Mesothelial cell of epicardium (in vitro differentiated cells): ENCODE measurements at regions not wholly inside any gene's neighbourhood (a gene's known extent, or its start where the extent isn't known, plus 50 kb on each side); places are given as distances from the start of the nearest gene placed in this dataset.

ENCODE experiments used
- DNase-seq, 2 experiments: peaks; one replicate each; pipeline ENCODE4 v3.0.0; 2021; ENCODE audit warnings: low spot score in 2 of 2; ENCODE audit not compliant: unreplicated experiment in 2 of 2
- H3K27ac Mint-ChIP-seq: 2 replicates; pipeline ENCODE4 v1.8.0; 2021; ENCODE audit warnings: mixed read lengths
- H3K27me3 Mint-ChIP-seq: 2 replicates; pipeline ENCODE4 v1.8.0; 2021; ENCODE audit warnings: low read depth, mixed read lengths
- H3K36me3 Mint-ChIP-seq: 2 replicates; pipeline ENCODE4 v1.8.0; 2021; ENCODE audit warnings: mixed read lengths
- H3K4me1 Mint-ChIP-seq: 2 replicates; pipeline ENCODE4 v1.8.0; 2021; ENCODE audit warnings: mixed read lengths
- H3K4me3 Mint-ChIP-seq: 2 replicates; pipeline ENCODE4 v1.8.0; 2021; ENCODE audit warnings: mild to moderate bottlenecking, moderate library complexity, mixed read lengths
- H3K9me3 Mint-ChIP-seq: 2 replicates; pipeline ENCODE4 v1.8.0; 2021; ENCODE audit warnings: mixed read lengths
- CTCF ChIP-seq: fragments of 200-600 bp; sonication (generic); IDR thresholded peaks from one replicate; pipeline ENCODE4 v1.5.0; 2021; ENCODE audit warnings: antibody characterized with exemption; ENCODE audit not compliant: unreplicated experiment

DNA sequence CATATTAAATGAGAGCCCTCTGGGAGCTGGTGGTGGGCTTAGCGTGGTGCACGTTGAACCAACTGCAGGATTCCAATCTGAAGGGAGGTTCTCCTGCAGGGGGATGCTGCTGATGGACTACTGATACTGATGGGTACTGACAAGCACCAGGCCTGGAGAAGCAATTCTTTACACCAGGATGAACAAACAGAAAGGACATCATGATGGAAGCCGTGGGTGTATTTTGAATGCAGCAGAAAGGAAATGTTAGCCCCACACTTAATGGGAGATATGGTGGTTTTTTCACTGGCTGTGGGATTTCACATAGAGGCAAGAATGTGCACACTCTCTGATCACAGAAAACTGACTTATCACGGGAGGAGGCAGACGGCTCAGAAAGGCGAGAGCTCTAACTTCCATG, 299.7 kb downstream of the TEX29 start:
- Mint-ChIP-seq H3K4me3 (no peak overlapping the region), H3K36me3 (no peaks in the 10 kb centered on the region), H3K27ac (no peak overlapping the region), H3K27me3 (peaks cover 19% of the 10 kb centered on the region), H3K9me3 (no peaks in the 10 kb centered on the region), H3K4me1 (no peaks in the 10 kb centered on the region)
- DNase-seq, result no peak
- no peak for TF ChIP-seq CTCF

DNA sequence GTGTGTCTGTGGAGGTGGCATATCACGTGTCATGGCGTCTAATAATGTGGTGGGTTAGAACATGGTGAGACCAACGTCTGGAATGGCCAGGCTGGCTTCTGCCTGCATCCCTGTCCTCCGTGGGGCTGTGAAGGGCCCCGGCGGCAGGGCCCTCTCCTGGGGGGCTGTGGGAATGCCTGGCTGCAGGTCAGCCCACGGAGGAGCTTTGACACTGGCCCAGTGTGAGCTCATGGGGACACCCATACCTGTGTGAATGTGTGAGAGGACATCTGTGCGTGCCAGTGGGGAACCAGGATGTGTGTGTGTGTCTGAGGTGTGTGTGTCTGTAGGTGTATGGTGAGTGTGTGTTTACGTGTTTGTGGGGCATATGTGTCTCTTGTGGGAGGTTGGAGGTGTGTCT, 300.1 kb downstream of the TEX29 start:
- DNase-seq, result no peak
- no peaks in the 10 kb centered on the region for H3K9me3 Mint-ChIP-seq
- no peaks in the 10 kb centered on the region for H3K4me1 Mint-ChIP-seq
- H3K27ac Mint-ChIP-seq, result no peak overlapping the region
- peaks cover 17% of the 10 kb centered on the region for H3K27me3 Mint-ChIP-seq
- TF ChIP-seq CTCF, result no peak
- no peak overlapping the region for H3K4me3 Mint-ChIP-seq
- H3K36me3 Mint-ChIP-seq, result no peaks in the 10 kb centered on the region

DNA sequence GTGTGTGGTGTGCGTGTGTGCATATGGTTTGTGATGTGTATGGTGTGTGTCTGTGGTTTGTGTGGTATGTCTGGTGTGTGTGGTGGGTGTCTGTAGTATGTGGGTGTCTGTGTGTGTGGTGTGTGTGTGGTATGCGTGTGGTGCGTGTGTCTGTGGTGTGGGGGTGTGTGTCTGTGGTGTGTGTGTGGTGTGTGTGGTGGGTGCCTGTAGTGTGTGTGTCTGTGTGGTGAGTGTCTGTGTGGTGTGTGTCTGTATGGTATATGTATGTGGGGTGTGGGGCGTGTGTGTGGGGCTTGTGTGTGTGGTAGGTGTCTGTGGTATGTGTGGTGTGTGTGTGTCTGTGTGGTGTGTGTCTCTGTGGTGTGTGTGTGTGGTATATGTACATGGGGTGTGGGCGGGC, 300.7 kb downstream of the TEX29 start:
- no peaks in the 10 kb centered on the region for H3K9me3 Mint-ChIP-seq

GRCh38 chr13:111622051-111622531, 301.6 kb downstream of the TEX29 start:
- Mint-ChIP-seq H3K9me3 (no peaks in the 10 kb centered on the region), H3K27me3 (peaks cover 12% of the 10 kb centered on the region), H3K4me1 (no peaks in the 10 kb centered on the region), H3K27ac (no peak overlapping the region), H3K4me3 (no peak overlapping the region), H3K36me3 (no peaks in the 10 kb centered on the region)
- DNase-seq, result no peak
- no peak for TF ChIP-seq CTCF

More for the DNA sequence above, 300.7 kb downstream of the TEX29 start:
- no peak overlapping the region for H3K27ac Mint-ChIP-seq
- TF ChIP-seq CTCF, result no peak
- H3K36me3 Mint-ChIP-seq, result no peaks in the 10 kb centered on the region
- DNase-seq, result no peak
- H3K4me3 Mint-ChIP-seq, result no peak overlapping the region
- H3K27me3 Mint-ChIP-seq, result peaks cover 11% of the 10 kb centered on the region
- no peaks in the 10 kb centered on the region for H3K4me1 Mint-ChIP-seq

GRCh38 chr13:111623208-111623607, 302.8 kb downstream of the TEX29 start:
- H3K4me1 Mint-ChIP-seq, result no peaks in the 10 kb centered on the region
- H3K27me3 Mint-ChIP-seq, result peaks cover 22% of the 10 kb centered on the region
- no peak overlapping the region for H3K27ac Mint-ChIP-seq
- no peaks in the 10 kb centered on the region for H3K36me3 Mint-ChIP-seq
- no peak overlapping the region for H3K4me3 Mint-ChIP-seq
- no peak for TF ChIP-seq CTCF
- H3K9me3 Mint-ChIP-seq, result no peaks in the 10 kb centered on the region
- DNase-seq, result no peak
